Myocyte (in vitro differentiated cells): ENCODE measurements at regions not wholly inside any gene's neighbourhood (a gene's known extent, or its start where the extent isn't known, plus 50 kb on each side); places are given as distances from the start of the nearest gene placed in this dataset.

Experiments
- DNase-seq: peaks from one replicate; pipeline ENCODE4 v3.0.0-alpha.2; 2012; ENCODE audit warnings: low read depth

- no peak for DNase-seq
Observed at GRCh38 chr10:128864554-128865295, 602.3 kb upstream of the MGMT start.

- no peak for DNase-seq
Observed at GRCh38 chr10:128865436-128866195, 601.4 kb upstream of the MGMT start.

GRCh38 chr10:128866551-128866950 is 600.5 kb upstream of the MGMT start:
- no peak for DNase-seq

DNA sequence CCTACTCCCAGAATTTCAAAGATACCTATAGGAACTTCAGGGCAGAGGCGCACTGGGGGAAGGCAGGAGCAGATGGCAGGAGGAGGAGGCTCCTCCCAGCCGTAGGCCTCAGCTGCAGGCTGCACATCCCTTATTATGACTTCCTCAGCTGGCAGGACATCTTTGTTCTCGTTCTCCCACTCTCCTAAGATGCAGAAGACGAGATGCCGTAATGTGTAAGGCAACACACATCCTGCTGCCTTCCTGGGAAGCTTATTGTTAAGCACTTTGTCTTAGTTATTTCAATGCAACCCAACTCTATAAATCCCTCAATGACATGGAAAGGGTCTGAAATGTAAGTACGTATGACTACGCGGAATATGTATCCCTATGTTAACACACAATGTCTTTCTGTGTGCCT is 599.8 kb upstream of the MGMT start:
- no peak for DNase-seq

- no peak for DNase-seq
Observed at GRCh38 chr10:128867819-128868218, 599.2 kb upstream of the MGMT start.

DNA sequence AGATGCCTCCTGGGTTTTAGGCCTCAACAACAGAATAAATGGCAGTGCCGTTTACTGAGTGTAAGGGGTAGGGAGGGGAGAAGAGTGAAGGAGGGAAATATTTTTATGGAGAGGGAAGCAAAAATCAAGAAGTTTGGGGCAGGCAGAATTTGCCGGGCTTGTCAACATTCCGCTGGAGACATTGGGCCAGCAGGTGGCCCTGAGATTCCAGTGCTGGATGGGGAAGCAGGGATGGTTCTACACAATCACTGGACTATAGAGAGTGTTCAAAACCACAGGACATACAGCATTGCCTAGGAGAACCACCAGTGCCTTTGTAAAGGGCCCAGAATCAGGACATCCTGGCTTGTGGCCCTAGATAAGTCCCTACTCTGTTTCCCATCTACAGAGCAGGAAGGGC is 598.6 kb upstream of the MGMT start:
- no peak for DNase-seq

- no peak for DNase-seq
Observed at GRCh38 chr10:128869101-128869749, 597.8 kb upstream of the MGMT start.

GRCh38 chr10:128870830-128871597 is 596.0 kb upstream of the MGMT start:
- no peak for DNase-seq

DNA sequence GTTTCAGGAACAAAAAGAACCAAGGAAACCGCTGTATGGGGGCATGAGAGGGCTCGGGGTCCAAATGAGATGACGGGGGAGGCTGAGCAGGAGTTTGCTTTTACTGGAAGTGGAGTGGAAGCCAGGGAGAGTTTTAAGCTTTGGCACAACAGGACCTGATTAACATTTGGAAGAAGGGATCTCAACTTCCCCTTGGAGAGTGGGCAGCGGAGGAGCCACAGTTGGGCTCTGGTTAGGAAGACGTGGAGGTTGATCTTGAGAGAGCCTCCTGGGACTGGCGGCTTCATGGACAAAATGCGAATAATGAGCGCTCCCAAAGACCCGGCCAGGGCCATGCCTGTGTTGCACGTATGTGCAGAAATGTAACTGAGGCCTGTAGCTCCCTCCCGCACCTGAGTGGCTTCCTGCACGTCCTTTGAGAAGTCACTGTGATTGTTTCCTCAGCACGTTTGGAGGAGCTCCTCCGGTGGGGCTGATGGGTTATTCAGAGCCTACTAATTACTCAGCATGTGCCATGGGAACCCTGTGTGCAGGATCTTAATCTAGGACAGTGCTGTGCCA is 595.3 kb upstream of the MGMT start:
- no peak for DNase-seq

DNA sequence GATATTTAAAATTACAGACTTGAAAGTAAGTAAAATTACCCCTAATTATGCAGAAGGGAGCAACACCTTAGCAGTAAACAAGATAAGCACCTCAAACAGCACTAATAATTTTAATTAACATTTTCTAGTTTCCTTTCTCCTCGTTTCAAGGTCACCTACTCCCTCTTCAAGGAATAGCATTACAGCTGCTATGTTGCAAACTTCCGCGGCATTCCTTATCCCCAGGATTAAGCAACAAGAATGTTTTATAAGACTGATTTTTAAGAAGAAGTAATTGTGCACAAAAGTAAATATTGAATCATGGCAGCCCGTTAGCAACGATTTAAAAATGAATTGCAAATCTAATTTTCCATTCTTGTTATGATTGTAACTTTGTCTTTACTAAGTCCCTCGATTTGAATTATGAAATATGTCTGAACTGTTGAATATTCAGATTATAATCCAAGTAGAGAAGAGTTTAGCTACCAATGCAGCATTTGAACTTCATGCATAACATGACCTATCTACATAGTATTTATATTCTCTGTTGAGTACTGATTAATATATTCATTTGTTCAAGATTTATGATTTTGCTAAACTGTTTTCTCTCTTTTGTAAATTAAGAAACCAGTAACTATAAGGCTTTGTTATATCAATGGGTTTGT is 593.5 kb upstream of the MGMT start:
- DNase-seq, result no peak

GRCh38 chr10:128874331-128874730 is 592.7 kb upstream of the MGMT start:
- no peak for DNase-seq

GRCh38 chr10:128875030-128875744 is 591.9 kb upstream of the MGMT start:
- DNase-seq, result no peak

DNA sequence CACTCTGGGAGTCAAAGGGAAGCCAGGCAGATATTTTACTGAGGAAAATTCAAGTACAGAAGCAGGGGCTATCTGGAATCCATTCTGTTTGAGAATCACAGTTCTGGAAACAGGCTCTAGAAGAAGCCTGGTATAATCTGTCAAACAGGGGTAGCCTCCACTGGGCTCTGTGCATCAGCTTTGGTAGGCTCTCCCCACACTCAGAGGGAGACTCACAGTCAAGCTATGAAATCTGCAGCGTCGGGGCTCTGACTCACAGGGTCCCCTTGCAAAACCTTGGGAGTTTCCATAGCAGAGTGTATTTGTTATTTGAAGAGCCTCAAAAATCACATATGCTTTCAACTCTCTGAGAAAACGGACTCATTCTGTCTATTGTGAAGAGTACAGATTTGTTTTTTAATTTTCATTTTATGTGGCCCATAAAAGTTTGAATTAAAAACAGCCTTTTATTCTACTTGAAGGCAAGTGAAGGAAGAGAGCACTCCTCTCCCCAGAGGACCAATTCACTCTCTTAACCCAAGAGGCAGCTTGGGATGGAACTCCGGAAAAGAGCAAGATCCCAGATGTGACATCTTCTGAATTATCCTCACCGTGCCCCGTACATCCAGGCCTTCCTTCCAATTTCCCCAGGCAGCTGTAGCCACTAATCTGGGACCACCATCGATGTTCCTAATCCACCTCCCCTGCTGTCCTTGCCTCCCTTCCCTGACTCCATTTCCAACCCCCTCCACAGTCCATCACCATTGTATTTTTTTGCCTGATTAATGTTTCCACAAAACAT is 590.9 kb upstream of the MGMT start:
- DNase-seq, result no peak

GRCh38 chr10:128877141-128877540 is 589.9 kb upstream of the MGMT start:
- DNase-seq, result no peak

- DNase-seq, result no peak
Observed at GRCh38 chr10:128877936-128878335, 589.1 kb upstream of the MGMT start.

- no peak for DNase-seq
Observed at GRCh38 chr10:128879030-128879429, 588.0 kb upstream of the MGMT start.

- DNase-seq, result no peak
Observed at GRCh38 chr10:128879441-128880140, 587.5 kb upstream of the MGMT start.

DNA sequence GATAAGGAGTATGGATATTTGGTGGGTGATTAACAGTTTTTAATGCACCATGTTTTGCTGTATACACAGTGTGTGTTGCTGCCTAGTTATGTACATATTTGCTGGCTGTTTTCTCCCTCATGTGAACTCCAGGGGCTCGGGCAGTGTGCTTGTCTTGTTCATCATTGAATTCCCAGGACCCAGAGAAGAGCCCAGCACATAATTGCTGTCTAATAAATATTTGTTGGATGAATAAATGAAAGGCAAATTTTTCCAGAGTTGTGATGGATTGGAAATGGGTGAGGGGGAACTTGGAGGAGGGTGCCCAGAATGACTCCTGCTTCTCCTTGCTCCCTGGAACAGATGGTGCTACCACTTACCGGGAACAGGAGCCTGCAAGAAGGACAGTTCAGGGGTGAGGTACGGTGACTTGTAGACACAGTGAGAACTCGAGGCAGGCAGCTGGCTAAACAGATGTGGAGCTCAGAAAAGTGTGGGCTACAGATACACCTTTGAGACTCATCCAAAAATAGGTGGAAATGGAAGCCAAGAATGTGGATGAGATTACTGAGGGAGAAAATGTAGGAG is 586.8 kb upstream of the MGMT start:
- DNase-seq, result no peak
